DOHH2 (cell line): ENCODE measurements at regions not wholly inside any gene's neighbourhood (a gene's known extent, or its start where the extent isn't known, plus 50 kb on each side); places are given as distances from the start of the nearest gene placed in this dataset.

Experiments
- H3F3A ChIP-seq: fragments of 200-600 bp; sonication (generic), shearing (Covaris generic); 2 replicates; pipeline ENCODE4 v1.6.0; 2016; ENCODE audit warnings: antibody characterized with exemption, mild to moderate bottlenecking; ENCODE audit not compliant: control insufficient read depth, insufficient read depth
- H3K27ac ChIP-seq: fragments of 200-600 bp; sonication (generic); 2 replicates; pipeline ENCODE4 v1.5.1; 2014; ENCODE audit warnings: low read depth, mild to moderate bottlenecking, low read length, moderate library complexity
- H3K27me3 ChIP-seq: fragments of 200-600 bp; sonication (generic); 2 replicates; pipeline ENCODE4 v1.6.1; 2014; ENCODE audit warnings: mild to moderate bottlenecking, low read length, mixed read lengths; ENCODE audit not compliant: control insufficient read depth
- H3K36me3 ChIP-seq: fragments of 200-600 bp; sonication (generic); 2 replicates; pipeline ENCODE4 v1.6.1; 2014; ENCODE audit warnings: mild to moderate bottlenecking, low read length, moderate library complexity, mixed read lengths; ENCODE audit not compliant: control insufficient read depth
- H3K4me1 ChIP-seq: fragments of 200-600 bp; sonication (generic); 2 replicates; pipeline ENCODE4 v1.6.1; 2014; ENCODE audit warnings: mild to moderate bottlenecking, low read length, mixed read lengths; ENCODE audit not compliant: control insufficient read depth
- H3K4me2 ChIP-seq: fragments of 200-600 bp; sonication (generic); 2 replicates; pipeline ENCODE4 v1.6.0; 2014; ENCODE audit warnings: mild to moderate bottlenecking, low read length, moderate library complexity
- H3K4me3 ChIP-seq: fragments of 200-600 bp; sonication (generic); 2 replicates; pipeline ENCODE4 v1.5.1; 2014; ENCODE audit warnings: mild to moderate bottlenecking, low read length, mixed read lengths
- H3K79me2 ChIP-seq: fragments of 200-600 bp; sonication (generic); 2 replicates; pipeline ENCODE4 v1.6.1; 2014; ENCODE audit warnings: mild to moderate bottlenecking, low read length, mixed read lengths; ENCODE audit not compliant: control insufficient read depth
- H3K9me2 ChIP-seq: fragments of 200-600 bp; sonication (generic); replicated peaks from 2 replicates; pipeline ENCODE4 v1.6.1; 2014; ENCODE audit warnings: mild to moderate bottlenecking, low read length, mixed read lengths; ENCODE audit not compliant: control insufficient read depth
- H3K9me3 ChIP-seq: fragments of 200-600 bp; sonication (generic); 2 replicates; pipeline ENCODE4 v1.6.1; 2014; ENCODE audit warnings: antibody characterized with exemption, low read length, mixed read lengths; ENCODE audit not compliant: control insufficient read depth, insufficient read depth
- H4K20me1 ChIP-seq: fragments of 200-600 bp; sonication (generic); 2 replicates; pipeline ENCODE4 v1.6.0; 2014; ENCODE audit warnings: low read depth, mild to moderate bottlenecking, antibody characterized with exemption, low read length, moderate library complexity; ENCODE audit not compliant: control insufficient read depth, insufficient read depth
- EZH2phosphoT487 ChIP-seq: fragments of 200-600 bp; sonication (generic); IDR thresholded peaks from 2 replicates; pipeline ENCODE4 v1.6.1; 2017; ENCODE audit warnings: borderline replicate concordance, mild to moderate bottlenecking, antibody characterized with exemption, low read length, moderate library complexity, mixed read lengths
- TF ChIP-seq, protein P1 (sequence below): fragments of 200-600 bp; sonication (generic); IDR thresholded peaks from one replicate; pipeline ENCODE4 v1.5.1; 2014; ENCODE audit warnings: antibody characterized with exemption, mild to moderate bottlenecking, low read depth, low read length; ENCODE audit not compliant: poor library complexity, severe bottlenecking

DNA sequence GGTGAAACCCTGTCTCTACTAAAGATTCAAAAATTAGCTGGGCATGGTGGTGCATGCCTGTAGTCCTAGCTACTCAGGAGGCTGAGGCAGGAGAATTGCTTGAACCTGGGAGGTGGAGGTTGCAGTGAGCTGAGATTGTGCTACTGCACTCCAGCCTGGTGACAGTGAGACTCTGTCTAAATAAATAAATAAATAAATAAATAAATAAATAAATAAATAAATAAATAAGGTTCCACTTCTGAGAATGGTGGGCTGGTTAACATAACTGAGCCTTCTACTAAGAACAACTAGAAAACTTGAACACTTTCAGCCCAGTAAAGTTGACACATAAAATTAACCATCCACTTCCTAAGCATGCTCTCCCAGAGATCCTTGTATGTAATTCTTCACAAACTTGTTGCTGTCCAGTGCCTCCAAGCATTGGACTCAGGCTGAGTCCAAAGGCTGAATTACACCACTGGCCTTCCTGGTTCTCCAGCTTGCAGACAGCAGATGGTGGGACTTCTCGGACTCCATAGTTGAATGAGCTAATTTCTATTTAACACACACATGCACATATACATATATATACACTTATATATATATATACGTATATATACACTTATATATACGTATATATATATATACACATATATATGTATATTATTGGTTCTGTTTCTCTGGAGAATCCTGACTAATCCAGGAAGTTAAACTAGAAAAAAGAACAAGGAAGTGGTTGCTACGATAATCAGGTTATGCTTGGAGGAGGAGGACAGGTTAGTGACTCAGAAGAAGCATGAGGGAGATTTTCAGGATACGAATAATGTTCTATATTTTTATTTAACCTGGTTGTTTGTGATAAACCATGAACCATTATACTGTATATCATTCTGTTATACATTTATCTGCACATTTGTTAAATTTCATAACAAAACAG, 348.8 kb downstream of the METTL4 start:
- Histone ChIP-seq H3K4me1 (no peaks in the 10 kb centered on the region), H3F3A (no peaks in the 10 kb centered on the region), H3K79me2 (no peaks in the 10 kb centered on the region), H4K20me1 (no peaks in the 10 kb centered on the region), H3K27ac (no peak overlapping the region), H3K36me3 (no peaks in the 10 kb centered on the region), H3K9me3 (no peaks in the 10 kb centered on the region), H3K4me2 (no peak overlapping the region), H3K9me2 (no peaks in the 10 kb centered on the region), H3K27me3 (no peaks in the 10 kb centered on the region), H3K4me3 (no peak overlapping the region)
- no peak for TF ChIP-seq EZH2phosphoT487
- TF ChIP-seq, protein P1, sequence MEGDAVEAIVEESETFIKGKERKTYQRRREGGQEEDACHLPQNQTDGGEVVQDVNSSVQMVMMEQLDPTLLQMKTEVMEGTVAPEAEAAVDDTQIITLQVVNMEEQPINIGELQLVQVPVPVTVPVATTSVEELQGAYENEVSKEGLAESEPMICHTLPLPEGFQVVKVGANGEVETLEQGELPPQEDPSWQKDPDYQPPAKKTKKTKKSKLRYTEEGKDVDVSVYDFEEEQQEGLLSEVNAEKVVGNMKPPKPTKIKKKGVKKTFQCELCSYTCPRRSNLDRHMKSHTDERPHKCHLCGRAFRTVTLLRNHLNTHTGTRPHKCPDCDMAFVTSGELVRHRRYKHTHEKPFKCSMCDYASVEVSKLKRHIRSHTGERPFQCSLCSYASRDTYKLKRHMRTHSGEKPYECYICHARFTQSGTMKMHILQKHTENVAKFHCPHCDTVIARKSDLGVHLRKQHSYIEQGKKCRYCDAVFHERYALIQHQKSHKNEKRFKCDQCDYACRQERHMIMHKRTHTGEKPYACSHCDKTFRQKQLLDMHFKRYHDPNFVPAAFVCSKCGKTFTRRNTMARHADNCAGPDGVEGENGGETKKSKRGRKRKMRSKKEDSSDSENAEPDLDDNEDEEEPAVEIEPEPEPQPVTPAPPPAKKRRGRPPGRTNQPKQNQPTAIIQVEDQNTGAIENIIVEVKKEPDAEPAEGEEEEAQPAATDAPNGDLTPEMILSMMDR = no peak

- no peaks in the 10 kb centered on the region for H3K9me2 ChIP-seq
- no peaks in the 10 kb centered on the region for H3K79me2 ChIP-seq
- no peak overlapping the region for H3K27ac ChIP-seq
- H4K20me1 ChIP-seq = no peaks in the 10 kb centered on the region
- H3F3A ChIP-seq = no peaks in the 10 kb centered on the region
- no peaks in the 10 kb centered on the region for H3K9me3 ChIP-seq
- no peak for TF ChIP-seq EZH2phosphoT487
- TF ChIP-seq, protein P1 = no peak
- no peak overlapping the region for H3K4me3 ChIP-seq
- H3K4me1 ChIP-seq = no peaks in the 10 kb centered on the region
- H3K27me3 ChIP-seq = no peaks in the 10 kb centered on the region
- H3K36me3 ChIP-seq = no peaks in the 10 kb centered on the region
- H3K4me2 ChIP-seq = no peak overlapping the region
Measured at GRCh38 chr18:2223449-2223848, 347.9 kb downstream of the METTL4 start.

DNA sequence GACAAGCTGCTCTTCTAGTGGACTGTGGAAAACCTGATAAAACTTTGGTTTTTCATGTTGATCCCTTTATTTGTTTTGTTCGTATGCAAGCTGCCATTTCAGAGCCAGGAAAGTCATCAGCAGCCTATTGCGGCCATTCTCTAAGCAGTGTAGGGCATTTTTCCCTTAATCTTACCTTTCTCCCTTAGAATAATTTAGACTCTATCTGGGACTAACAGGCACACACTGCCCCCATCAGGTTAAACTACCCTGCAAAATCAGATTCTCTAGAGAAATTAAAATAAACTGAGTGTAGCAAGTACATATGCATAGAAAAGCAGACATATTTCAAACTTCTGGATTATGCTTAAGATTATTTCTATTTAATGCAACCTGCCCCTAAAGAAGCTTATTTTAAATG, 347.5 kb downstream of the METTL4 start:
- Histone ChIP-seq H3K36me3 (no peaks in the 10 kb centered on the region), H3K27me3 (no peaks in the 10 kb centered on the region), H3K79me2 (no peaks in the 10 kb centered on the region), H3K4me1 (no peaks in the 10 kb centered on the region), H3K9me2 (no peaks in the 10 kb centered on the region), H3K4me2 (no peak overlapping the region), H3K4me3 (no peak overlapping the region), H3F3A (no peaks in the 10 kb centered on the region), H3K27ac (no peak overlapping the region), H3K9me3 (no peaks in the 10 kb centered on the region), H4K20me1 (no peaks in the 10 kb centered on the region)
- no peak for TF ChIP-seq EZH2phosphoT487
- TF ChIP-seq, protein P1 = peak; percentile 44
